HG02642 (cell line): ENCODE measurements at regions not wholly inside any gene's neighbourhood (a gene's known extent, or its start where the extent isn't known, plus 50 kb on each side); places are given as distances from the start of the nearest gene placed in this dataset.

ENCODE experiments used
- ATAC-seq: cut with Tn5 transposase; IDR thresholded peaks from one replicate; pipeline ENCODE4 v1.9.1; 2021; ENCODE audit warnings: mild to moderate bottlenecking; ENCODE audit not compliant: unreplicated experiment, poor library complexity

- ATAC-seq = peak; percentile 83
Observed at GRCh38 chr20:39874049-39874893, 814.8 kb downstream of the MAFB start.

DNA sequence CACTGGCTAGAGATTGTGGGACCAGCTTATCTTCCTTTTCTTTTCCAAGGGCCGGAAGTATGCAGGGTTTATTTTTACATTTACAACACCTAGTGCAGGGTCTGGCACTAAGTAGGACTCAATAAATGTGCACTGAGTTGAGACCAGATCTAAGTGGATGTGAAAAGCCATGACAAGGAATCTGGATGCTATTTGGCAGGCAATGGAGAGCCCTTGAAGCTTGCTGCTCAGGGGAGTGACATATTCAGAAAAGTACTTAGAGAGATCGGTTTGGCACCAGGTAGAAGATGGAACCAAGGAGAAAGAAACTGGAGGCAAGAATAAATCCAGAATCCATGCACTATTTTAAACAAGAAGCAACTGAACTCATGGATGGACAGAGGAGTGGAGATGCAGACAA, 815.8 kb downstream of the MAFB start:
- ATAC-seq = no peak

GRCh38 chr20:39871013-39871412, 818.0 kb downstream of the MAFB start:
- no peak for ATAC-seq

DNA sequence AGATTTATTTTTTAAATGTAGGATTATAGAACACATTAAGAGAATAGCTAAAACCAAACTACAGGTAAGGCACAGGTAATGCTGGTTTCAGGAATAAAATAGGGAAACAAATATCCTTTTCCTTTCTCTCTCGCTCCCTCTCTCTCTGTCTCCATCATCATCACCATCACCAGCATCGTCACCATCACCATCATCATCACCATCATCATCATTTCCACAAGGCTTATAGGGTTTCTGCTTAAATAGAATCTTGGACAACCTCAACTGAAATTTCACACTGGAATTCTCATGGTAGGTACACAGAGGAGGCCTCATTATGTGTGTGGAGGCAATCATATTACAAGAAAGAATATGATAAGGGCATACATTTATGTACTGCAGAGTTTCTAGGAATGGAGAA, 823.6 kb downstream of the MAFB start:
- no peak for ATAC-seq

DNA sequence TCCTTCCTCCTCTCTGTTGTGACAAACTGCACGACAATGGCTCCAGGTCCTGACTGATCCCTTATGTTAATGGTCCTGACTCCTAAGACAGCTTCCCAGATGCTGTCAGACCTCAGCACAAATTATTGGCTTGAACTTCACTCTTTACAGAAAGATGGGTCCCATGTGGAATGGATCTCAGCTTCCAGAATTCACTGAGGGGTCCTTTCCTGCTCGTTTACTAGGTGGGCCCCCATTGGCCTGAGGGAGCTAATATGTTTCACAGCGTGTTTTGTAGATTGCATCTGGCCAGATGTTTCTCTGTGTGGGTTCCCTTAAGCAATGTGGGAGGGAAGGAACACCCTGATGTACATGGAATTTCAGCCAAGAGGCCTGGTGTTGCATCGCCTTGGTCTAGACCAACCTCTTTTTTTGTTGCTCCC, 826.6 kb downstream of the MAFB start:
- no peak for ATAC-seq

DNA sequence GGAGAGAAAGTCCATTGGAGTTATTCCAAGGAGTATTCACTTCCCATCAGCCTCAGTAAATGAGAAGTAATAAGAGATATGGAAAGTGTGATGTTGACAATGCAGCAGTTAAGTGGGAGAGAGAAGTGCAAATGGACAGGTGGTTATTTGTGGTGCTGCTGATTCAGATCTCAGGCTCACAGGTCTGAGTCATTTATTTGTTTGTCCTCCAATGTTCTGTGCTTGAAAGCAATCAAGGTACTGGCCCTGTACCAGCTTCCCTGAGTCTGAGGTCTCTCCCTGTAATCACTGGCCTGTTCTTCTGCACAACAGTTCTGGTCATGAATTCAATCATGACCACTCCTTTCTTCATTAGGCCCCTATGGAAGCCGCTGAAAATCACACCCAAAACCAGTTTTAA, 827.7 kb downstream of the MAFB start:
- ATAC-seq = no peak

- no peak for ATAC-seq
Observed at GRCh38 chr20:39857835-39858234, 831.2 kb downstream of the MAFB start.

GRCh38 chr20:39857187-39857586, 831.8 kb downstream of the MAFB start:
- ATAC-seq = no peak

DNA sequence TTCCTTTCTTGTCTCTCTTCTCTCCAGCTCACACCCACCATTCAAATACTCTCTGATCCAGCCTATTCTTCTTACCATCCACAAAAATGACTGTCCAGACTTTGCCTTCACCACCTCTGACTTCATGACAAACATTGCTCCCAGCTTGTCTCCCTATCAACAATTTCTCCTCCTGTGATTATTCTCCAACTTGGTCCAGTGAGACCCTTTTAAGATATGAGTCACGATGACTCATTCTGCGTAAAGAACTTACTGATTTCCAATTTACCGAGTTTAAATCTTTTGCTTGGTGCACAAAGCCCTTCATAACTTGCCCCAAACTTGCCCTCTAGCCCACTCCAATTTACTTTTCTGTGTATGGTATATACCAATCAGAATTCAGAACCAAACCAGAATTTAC, 833.2 kb downstream of the MAFB start:
- no peak for ATAC-seq

DNA sequence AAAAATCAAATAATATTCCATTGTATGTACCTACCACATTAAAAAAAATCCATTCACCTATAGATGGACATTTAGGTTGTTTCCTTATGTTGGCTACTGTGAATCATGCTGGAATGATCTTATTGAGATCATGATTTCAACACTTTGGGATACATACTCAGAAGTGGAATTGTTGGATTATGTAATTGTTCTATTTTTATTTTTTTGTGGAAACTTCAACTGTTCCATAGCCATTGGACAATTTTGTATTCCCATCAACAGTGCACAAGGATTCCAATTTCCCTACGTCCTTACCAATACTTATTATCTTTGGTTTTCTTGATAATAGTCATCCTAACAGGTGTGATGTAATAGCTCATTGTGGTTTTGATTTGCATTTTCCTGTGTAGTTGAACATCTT, 834.0 kb downstream of the MAFB start:
- no peak for ATAC-seq

DNA sequence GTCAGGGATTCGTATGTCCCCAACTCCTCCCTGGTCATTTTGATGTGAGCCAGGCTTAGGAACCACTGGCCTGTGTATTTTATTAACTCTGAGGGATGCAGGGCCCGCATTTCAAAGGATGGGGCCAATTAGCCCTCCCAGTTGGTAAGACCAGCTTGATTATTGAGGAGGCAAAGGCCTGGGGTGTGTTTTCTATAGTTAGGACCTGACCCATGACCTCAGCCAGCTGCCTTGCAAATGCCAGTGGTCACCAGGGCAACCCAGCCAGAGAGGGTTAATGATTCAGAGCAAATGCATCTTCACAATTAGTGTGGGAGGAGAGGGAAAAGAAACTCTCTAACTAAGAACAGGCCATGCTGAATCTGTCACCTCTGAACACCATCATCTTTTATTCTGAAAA, 835.4 kb downstream of the MAFB start:
- ATAC-seq = peak; percentile 55

- ATAC-seq = no peak
Observed at GRCh38 chr20:39853050-39853449, 836.0 kb downstream of the MAFB start.

DNA sequence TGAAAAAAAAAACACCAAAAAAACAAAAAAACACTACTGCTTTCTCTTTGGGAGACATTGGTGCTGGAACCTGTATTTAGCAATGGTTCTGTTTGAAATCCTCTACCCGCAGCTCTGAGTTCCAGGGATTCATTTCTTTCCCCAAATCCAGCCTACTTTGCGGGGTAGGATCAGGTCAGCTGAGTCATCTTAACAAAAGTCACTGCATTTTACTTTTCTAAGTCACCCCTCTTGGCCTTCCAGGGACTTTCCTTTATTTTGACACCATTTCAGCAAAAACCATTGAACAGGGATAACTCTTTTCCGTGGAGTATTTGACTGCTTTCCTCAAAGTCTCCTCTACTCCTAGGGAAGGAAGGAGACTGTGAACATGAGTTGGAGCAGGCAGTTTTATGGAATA, 837.6 kb downstream of the MAFB start:
- ATAC-seq = no peak

- no peak for ATAC-seq
Observed at GRCh38 chr20:39850821-39851330, 838.2 kb downstream of the MAFB start.

DNA sequence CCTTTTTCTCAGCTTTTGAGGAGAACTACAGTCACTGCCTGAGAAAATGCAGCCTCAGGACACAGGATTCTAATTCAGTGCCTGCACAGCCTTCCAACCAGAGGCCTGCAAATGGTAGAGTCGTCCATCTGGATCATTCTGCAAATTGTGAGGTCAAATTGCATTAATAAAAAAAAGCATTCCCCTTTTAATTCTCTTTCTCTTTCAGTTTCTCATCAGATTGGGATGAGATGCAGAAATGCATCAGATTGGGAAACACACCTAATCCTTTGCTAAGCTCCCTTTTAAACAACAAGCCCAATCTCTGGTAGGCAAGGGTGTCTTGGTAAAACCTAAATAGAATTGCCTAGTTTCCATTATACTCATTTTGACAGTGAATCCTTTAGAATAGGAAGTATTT, 838.8 kb downstream of the MAFB start:
- ATAC-seq = no peak

DNA sequence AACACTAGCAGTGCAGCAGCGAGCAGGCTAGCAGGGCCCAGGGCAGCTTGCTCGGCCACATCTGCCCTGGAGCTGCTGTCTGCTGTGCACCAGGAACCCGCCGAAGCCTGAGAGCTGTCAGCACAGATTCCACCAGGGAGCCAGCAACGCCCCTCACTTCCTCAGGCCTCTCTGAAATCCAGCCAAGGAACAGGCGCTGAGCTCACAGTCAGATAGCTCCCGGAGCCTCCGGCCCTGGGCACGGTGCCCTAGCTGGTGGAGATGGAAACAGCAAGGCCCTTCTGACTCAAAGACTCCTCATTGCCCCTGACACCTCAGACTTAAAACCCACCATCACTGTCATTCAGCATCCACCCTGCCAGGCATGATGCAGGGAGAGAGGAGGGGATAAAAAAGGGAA, 839.4 kb downstream of the MAFB start:
- no peak for ATAC-seq

- ATAC-seq = no peak
Observed at GRCh38 chr20:39849171-39849570, 839.9 kb downstream of the MAFB start.

GRCh38 chr20:39839399-39840119, 849.5 kb downstream of the MAFB start:
- ATAC-seq = no peak

DNA sequence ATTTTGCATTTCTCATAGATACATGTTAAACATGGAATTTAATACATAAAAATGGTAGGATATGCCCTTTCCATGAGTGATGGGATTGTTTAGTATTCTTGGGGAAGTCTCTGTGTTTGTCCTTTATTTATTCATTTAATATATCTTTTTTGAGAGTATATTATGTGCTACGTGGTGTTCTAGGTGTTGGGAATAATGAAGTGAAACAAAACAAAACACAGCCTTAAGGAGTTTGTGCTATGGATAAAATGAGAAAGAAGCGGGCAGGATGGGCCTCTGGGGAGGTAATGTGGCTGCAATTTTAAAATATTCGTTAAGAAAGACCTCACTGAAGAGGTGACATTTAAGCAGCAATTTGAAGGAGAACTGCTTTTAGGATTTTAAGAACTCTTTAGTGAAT, 851.5 kb downstream of the MAFB start:
- ATAC-seq = no peak

- ATAC-seq = no peak
Observed at GRCh38 chr20:39835130-39835842, 853.8 kb downstream of the MAFB start.

DNA sequence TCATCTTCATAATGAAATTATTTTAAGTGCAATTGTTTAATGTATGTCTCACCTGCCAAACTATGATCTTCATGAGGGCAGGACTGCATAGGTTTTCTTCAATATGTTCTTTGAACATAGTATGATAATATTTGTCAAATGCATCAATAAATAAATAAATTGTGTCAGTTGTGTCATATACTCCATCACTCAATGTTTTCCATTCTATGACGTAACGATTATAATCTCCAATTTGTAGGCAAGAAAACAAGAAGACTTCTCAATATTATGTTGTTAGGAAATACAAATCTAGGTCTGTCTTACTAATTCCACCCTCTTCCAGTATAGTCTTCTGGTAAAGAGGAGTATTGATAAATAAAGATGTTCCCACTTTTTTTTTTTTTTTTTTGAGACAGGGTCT, 858.1 kb downstream of the MAFB start:
- no peak for ATAC-seq
